H9 (cell line): ENCODE measurements at regions not wholly inside any gene's neighbourhood (a gene's known extent, or its start where the extent isn't known, plus 50 kb on each side); places are given as distances from the start of the nearest gene placed in this dataset.

Experiments used
- DNase-seq: peaks from one replicate; pipeline ENCODE4 v3.0.0-alpha.2; 2017
- H2AFZ ChIP-seq: one replicate; pipeline ENCODE4 v1.6.1; 2013; ENCODE audit warnings: mild to moderate bottlenecking, low read length, control low read depth, moderate library complexity
- H2AK5ac ChIP-seq: 2 replicates; pipeline ENCODE4 v1.6.1; 2013; ENCODE audit warnings: low read length, control low read depth, mixed read lengths; ENCODE audit not compliant: insufficient read length
- H2BK120ac ChIP-seq: one replicate; pipeline ENCODE4 v1.6.1; 2013; ENCODE audit warnings: low read depth, mild to moderate bottlenecking, low read length, control low read depth, inconsistent platforms; ENCODE audit not compliant: poor library complexity, severe bottlenecking
- H2BK12ac ChIP-seq: 2 replicates; pipeline ENCODE4 v1.6.1; 2013; ENCODE audit warnings: low read length, control low read depth, mixed read lengths, low read depth; ENCODE audit not compliant: insufficient read length
- H2BK15ac ChIP-seq: 2 replicates; pipeline ENCODE4 v1.6.1; 2013; ENCODE audit warnings: low read depth, low read length, control low read depth
- H2BK20ac ChIP-seq: one replicate; pipeline ENCODE4 v1.6.1; 2013; ENCODE audit warnings: low read depth, mild to moderate bottlenecking, low read length, control low read depth, inconsistent platforms; ENCODE audit not compliant: poor library complexity, severe bottlenecking
- H2BK5ac ChIP-seq: 2 replicates; pipeline ENCODE4 v1.6.1; 2013; ENCODE audit warnings: low read length, control low read depth, mixed read lengths; ENCODE audit not compliant: insufficient read length
- H3K14ac ChIP-seq: 2 replicates; pipeline ENCODE4 v1.6.1; 2013; ENCODE audit warnings: low read length, control low read depth; ENCODE audit not compliant: insufficient read depth
- H3K18ac ChIP-seq: 2 replicates; pipeline ENCODE4 v1.6.1; 2013; ENCODE audit warnings: low read depth, mild to moderate bottlenecking, mixed read lengths, low read length, control low read depth; ENCODE audit not compliant: insufficient read length
- H3K23ac ChIP-seq: 2 replicates; pipeline ENCODE4 v1.6.1; 2013; ENCODE audit warnings: low read length, control low read depth, mixed read lengths, low read depth; ENCODE audit not compliant: insufficient read length
- H3K23me2 ChIP-seq: 2 replicates; pipeline ENCODE4 v1.6.1; 2013; ENCODE audit warnings: low read depth, mild to moderate bottlenecking, mixed read lengths, low read length, control low read depth; ENCODE audit not compliant: insufficient read length, poor library complexity, severe bottlenecking
- H3K27ac ChIP-seq: 2 replicates; pipeline ENCODE4 v1.5.1; 2013; ENCODE audit warnings: low read length, control low read depth, mixed read lengths, low read depth; ENCODE audit not compliant: insufficient read length
- H3K27me3 ChIP-seq: 2 replicates; pipeline ENCODE4 v1.6.1; 2013; ENCODE audit warnings: low read length, control low read depth, inconsistent platforms; ENCODE audit not compliant: insufficient read depth
- H3K4ac ChIP-seq: 2 replicates; pipeline ENCODE4 v1.6.1; 2013; ENCODE audit warnings: low read depth, mild to moderate bottlenecking, control low read depth, inconsistent platforms, low read length, moderate library complexity
- H3K4me1 ChIP-seq: 2 replicates; pipeline ENCODE4 v1.6.1; 2013; ENCODE audit warnings: low read length, control low read depth, inconsistent platforms; ENCODE audit not compliant: insufficient read depth
- H3K4me2 ChIP-seq: 2 replicates; pipeline ENCODE4 v1.6.1; 2013; ENCODE audit warnings: low read length, control low read depth, mixed read lengths; ENCODE audit not compliant: insufficient read length, insufficient read depth
- H3K56ac ChIP-seq: 2 replicates; pipeline ENCODE4 v1.6.1; 2013; ENCODE audit warnings: low read depth, mild to moderate bottlenecking, mixed read lengths, low read length, control low read depth; ENCODE audit not compliant: insufficient read length
- H3K79me1 ChIP-seq: 2 replicates; pipeline ENCODE4 v1.6.1; 2013; ENCODE audit warnings: low read depth, mild to moderate bottlenecking, moderate library complexity, low read length, control low read depth, inconsistent platforms; ENCODE audit not compliant: insufficient read depth, poor library complexity, severe bottlenecking
- H3K79me2 ChIP-seq: 2 replicates; pipeline ENCODE4 v1.6.1; 2013; ENCODE audit warnings: low read length, control low read depth, inconsistent platforms; ENCODE audit not compliant: insufficient read depth
- H3K9ac ChIP-seq: 2 replicates; pipeline ENCODE4 v1.6.1; 2013; ENCODE audit warnings: low read length, control low read depth, mixed read lengths; ENCODE audit not compliant: insufficient read length; ENCODE audit errors: extremely low read depth
- H3K9me3 ChIP-seq: one replicate; pipeline ENCODE4 v1.6.1; 2013; ENCODE audit warnings: low read depth, low read length, inconsistent platforms; ENCODE audit not compliant: control insufficient read depth
- H3T11ph ChIP-seq: one replicate; pipeline ENCODE4 v1.6.1; 2013; ENCODE audit warnings: mild to moderate bottlenecking, low read length, control low read depth, inconsistent platforms
- H4K20me1 ChIP-seq: one replicate; pipeline ENCODE4 v1.6.1; 2013; ENCODE audit not compliant: control insufficient read depth, insufficient read length, insufficient read depth
- H4K5ac ChIP-seq: 2 replicates; pipeline ENCODE4 v1.6.1; 2013; ENCODE audit warnings: low read depth, mild to moderate bottlenecking, mixed read lengths, low read length, control low read depth; ENCODE audit not compliant: insufficient read length
- H4K8ac ChIP-seq: replicated peaks from 2 replicates; pipeline ENCODE4 v1.6.1; 2013; ENCODE audit warnings: low read length, control low read depth, mixed read lengths, low read depth; ENCODE audit not compliant: insufficient read length
- H4K91ac ChIP-seq: 2 replicates; pipeline ENCODE4 v1.6.1; 2013; ENCODE audit warnings: low read depth, mild to moderate bottlenecking, moderate library complexity, mixed read lengths, low read length, control low read depth; ENCODE audit not compliant: insufficient read length
- H3K27ac Mint-ChIP-seq, 3 experiments: 2 replicates in 2 of 3; 3 replicates in 1 of 3; pipeline ENCODE4 v1.8.0; 2020 to 2021; ENCODE audit warnings: mixed read lengths in 3 of 3, mild to moderate bottlenecking in 1 of 3, moderate library complexity in 1 of 3
- H3K27me3 Mint-ChIP-seq: 2 replicates; pipeline ENCODE4 v1.8.0; 2021; ENCODE audit warnings: low read depth, mild to moderate bottlenecking, moderate library complexity, mixed read lengths
- H3K36me3 Mint-ChIP-seq, 3 experiments: 2 replicates in 2 of 3; 3 replicates in 1 of 3; pipeline ENCODE4 v1.8.0; 2020 to 2021; ENCODE audit warnings: low read depth in 3 of 3, mixed read lengths in 3 of 3; ENCODE audit not compliant: insufficient read depth in 1 of 3
- H3K4me1 Mint-ChIP-seq, 2 experiments: 2 replicates each; pipeline ENCODE4 v1.8.0; 2020; ENCODE audit warnings: mixed read lengths in 2 of 2
- H3K4me3 Mint-ChIP-seq, 2 experiments: 2 replicates in 1 of 2; 3 replicates in 1 of 2; pipeline ENCODE4 v1.8.0; 2020 to 2021; ENCODE audit warnings: mild to moderate bottlenecking in 2 of 2, mixed read lengths in 2 of 2, moderate library complexity in 1 of 2
- H3K9me3 Mint-ChIP-seq, 2 experiments: 2 replicates in 1 of 2; 3 replicates in 1 of 2; pipeline ENCODE4 v1.8.0; 2020; ENCODE audit warnings: mild to moderate bottlenecking in 2 of 2, mixed read lengths in 2 of 2, moderate library complexity in 1 of 2
- CTCF ChIP-seq: fragments of 200-600 bp; sonication (generic); conservative IDR thresholded peaks from 3 replicates; pipeline ENCODE4 v1.8.0; 2021; ENCODE audit warnings: antibody characterized with exemption, mild to moderate bottlenecking
- WGBS: extraction: QIAGEN DNeasy Blood & Tissue Kit; methylation state at CpG from one replicate; pipeline ENCODE4 v1.1.7; 2013; ENCODE audit warnings: missing lambda C conversion rate, low lambda C conversion rate, mixed read lengths; ENCODE audit not compliant: insufficient read length; ENCODE audit errors: extremely low coverage; 5-methylcytosine and 5-hydroxymethylcytosine counted together

- Histone ChIP-seq H3T11ph (no peak overlapping the region), H3K14ac (no peak overlapping the region), H3K56ac (no peak overlapping the region), H3K4me1 (peaks cover 2% of the 10 kb centered on the region; the same call in 1 of the 2 replicates), H4K8ac (no peak overlapping the region), H2AFZ (no peak overlapping the region), H4K91ac (no peak overlapping the region), H2BK120ac (no peak overlapping the region), H2BK15ac (no peak overlapping the region), H3K27ac (no peak overlapping the region), H2BK20ac (no peak overlapping the region), H2BK5ac (no peak overlapping the region), H3K4me2 (no peak overlapping the region), H2BK12ac (no peak overlapping the region), H3K23ac (no peak overlapping the region), H3K79me2 (no peaks in the 10 kb centered on the region), H3K79me1 (no peaks in the 10 kb centered on the region), H3K18ac (no peak overlapping the region), H3K9me3 (no peaks in the 10 kb centered on the region), H4K20me1 (no peaks in the 10 kb centered on the region), H3K23me2 (no peaks in the 10 kb centered on the region), H2AK5ac (no peak overlapping the region), H3K27me3 (no peaks in the 10 kb centered on the region), H3K4ac (no peak overlapping the region), H3K9ac (no peak overlapping the region), H4K5ac (no peak overlapping the region)
- Mint-ChIP-seq H3K27ac (no peak overlapping the region), H3K4me3 (no peak overlapping the region), H3K36me3 (no peaks in the 10 kb centered on the region), H3K9me3 (no peaks in the 10 kb centered on the region), H3K27me3 (no peaks in the 10 kb centered on the region), H3K4me1 (peaks cover 22 to 26% of the 10 kb centered on the region in 2 experiments)
- no peak for TF ChIP-seq CTCF
- DNase-seq, result no peak
- WGBS, result no CpG with 5 or more reads among the region's 2 CpGs
Measured at GRCh38 chr14:100386121-100386520, 63.0 kb downstream of the SLC25A47 start.
